ENCODE measurements at regions not wholly inside any gene's neighbourhood (a gene's known extent, or its start where the extent isn't known, plus 50 kb on each side); places are given as distances from the start of the nearest gene placed in this dataset.

- DNase-seq: no peak
- no peak for TF ChIP-seq POLR2A (IDR thresholded peaks at IDR 0.05; ENCODE audit: low read length)
- no peak for TF ChIP-seq GATA1 (IDR thresholded peaks at IDR 0.05; ENCODE audit: low read depth, low read length)
These were observed 73.1 kb upstream of the TANC2 start for GRCh38 chr17:62892870-62893338.

DNA sequence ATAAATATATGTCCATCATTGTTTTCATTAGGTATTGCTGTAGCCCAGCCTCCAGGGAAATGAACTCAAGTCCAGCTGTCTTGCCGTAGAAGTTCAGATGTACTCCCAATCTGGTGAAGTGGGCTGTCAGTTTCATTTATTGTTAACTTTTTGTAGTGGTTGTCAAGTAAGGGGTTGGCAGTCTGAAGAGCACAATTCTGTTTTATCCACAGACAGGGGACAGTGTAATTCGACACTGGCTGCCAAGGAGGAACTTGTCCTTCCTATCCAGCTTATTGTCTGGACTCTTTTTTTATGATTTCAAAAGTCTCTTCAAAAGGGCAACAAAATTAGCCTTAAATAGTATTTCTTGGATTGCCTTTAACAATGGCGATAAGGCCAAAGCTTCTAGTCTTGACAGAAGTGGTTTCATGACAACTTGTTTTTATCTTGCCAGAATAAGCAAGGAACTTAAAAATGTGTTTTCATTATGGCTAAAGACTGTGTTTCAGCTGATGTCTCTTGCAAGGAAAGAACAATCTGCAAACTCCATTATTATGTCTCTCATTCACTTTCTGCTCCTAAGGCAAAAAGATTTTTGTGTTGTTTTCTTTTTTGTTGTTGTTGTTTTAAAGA is 73.9 kb upstream of the TANC2 start:
- TF ChIP-seq GATA1 (IDR thresholded peaks at IDR 0.05; ENCODE audit: low read depth, low read length) (no peak), POLR2A (IDR thresholded peaks at IDR 0.05; ENCODE audit: low read length) (no peak)
- DNase-seq: no peak

DNA sequence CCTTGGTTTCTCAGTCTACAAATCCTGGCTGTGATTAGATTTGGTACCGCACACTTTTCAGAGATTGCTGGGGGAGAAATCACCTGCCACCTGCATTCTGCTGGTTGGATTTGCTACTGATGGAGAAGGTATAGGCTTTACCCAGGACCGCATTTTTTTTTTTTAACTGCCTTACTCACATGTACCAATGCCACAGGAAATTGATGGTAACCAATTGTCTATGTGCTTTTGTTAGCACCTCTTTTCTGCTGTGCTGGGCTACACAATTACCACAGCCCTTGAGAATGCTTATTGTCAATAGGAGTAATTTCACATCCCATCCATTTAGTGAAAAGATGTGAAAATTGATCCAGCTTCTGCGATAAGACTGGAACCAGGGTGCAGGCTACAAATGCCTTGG is 74.4 kb upstream of the TANC2 start:
- no peak for DNase-seq
- no peak for TF ChIP-seq GATA1 (IDR thresholded peaks at IDR 0.05; ENCODE audit: low read depth, low read length)
- TF ChIP-seq POLR2A (IDR thresholded peaks at IDR 0.05; ENCODE audit: low read length): no peak

DNA sequence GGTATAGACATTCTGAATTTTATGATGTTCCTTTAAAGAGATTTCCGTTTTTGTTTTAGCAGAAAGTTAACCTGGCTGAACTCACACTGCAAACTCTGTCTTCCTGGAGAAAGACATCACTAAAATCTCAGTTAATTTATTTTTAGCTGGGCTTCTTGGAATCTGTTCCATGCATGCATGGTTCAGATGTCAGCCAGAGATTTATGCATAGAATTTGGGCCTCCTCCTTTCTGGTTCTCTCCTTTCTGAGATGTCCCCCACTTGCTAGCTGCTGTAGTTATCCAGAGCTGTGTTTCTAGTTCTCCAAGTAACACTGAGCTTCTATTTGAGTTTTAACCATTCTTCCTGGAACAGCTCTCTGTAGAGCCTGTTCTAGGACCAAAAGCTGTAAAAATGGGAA is 77.3 kb upstream of the TANC2 start:
- TF ChIP-seq POLR2A (IDR thresholded peaks at IDR 0.05; ENCODE audit: low read length): no peak
- TF ChIP-seq GATA1 (IDR thresholded peaks at IDR 0.05; ENCODE audit: low read depth, low read length): no peak
- DNase-seq: no peak

- no peak for TF ChIP-seq GATA1 (IDR thresholded peaks at IDR 0.05; ENCODE audit: low read depth, low read length)
- TF ChIP-seq POLR2A (IDR thresholded peaks at IDR 0.05; ENCODE audit: low read length): no peak
These were observed 77.9 kb upstream of the TANC2 start for GRCh38 chr17:62888148-62888547.

DNA sequence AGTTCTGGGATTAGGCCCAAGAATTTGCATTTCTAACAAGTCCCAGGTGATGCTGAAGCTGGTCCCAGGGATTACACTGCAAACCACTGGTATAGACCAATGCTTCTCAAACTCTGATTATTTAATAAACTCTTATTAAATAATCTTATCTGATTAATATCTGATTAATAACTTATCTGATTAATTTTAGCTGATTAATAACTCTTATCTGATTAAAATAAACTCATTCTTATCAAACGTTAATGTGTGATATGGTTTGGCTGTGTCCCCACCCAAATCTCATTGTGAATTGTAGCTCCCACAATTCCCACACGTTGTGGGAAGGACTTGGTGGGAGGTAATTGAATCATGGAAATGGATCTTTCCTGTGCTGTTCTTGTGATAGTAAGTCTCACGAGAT is 78.6 kb upstream of the TANC2 start:
- TF ChIP-seq GATA1 (IDR thresholded peaks at IDR 0.05; ENCODE audit: low read depth, low read length) (no peak), POLR2A (IDR thresholded peaks at IDR 0.05; ENCODE audit: low read length) (no peak)

More at GRCh38 chr17:62888148-62888547, 77.9 kb upstream of the TANC2 start:
- DNase-seq: no peak

DNA sequence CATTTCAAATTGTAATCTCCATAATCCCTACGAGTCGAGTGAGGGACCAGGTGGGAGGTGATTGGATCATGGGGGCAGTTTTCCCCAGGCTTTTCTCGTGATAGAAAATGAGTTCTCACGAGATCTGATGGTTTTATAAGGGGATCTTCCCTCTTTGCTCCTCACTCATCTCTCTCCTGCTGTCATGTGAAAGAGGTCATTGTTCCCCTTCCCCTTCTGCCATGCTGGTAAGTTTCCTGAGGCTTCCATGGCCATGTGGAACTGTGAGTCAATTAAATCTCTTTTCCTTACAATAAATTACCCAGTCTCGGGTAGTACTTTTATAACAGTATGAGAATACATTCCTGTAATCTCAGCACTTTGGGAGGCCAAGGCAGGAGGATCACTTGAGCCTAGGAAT is 76.7 kb upstream of the MARCHF10 start:
- TF ChIP-seq POLR2A (IDR thresholded peaks at IDR 0.05; ENCODE audit: low read length) (no peak), GATA1 (IDR thresholded peaks at IDR 0.05; ENCODE audit: low read depth, low read length) (no peak)
- DNase-seq: no peak

More for the DNA sequence above, 78.6 kb upstream of the TANC2 start:
- no peak for DNase-seq

DNA sequence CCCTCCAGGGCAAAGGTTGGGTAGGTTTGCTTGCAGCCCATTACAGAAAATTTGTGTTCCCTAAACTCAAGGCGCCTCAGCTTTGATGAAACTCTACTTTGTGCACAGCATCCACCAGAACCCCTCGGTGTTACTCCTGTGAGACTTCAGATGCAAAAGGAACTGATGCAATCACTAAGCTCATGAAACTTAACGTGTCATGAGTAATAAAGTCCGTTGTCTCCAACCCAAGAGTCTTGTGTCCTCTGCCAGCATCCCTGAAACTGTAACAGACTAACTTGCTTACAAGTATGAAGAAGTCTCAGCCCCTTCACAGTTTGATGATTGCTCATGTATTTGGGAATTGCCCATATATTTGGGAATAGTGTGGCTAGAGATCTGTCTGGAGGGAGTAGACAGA is 74.8 kb upstream of the MARCHF10 start:
- no peak for DNase-seq
- TF ChIP-seq POLR2A (IDR thresholded peaks at IDR 0.05; ENCODE audit: low read length): no peak
- no peak for TF ChIP-seq GATA1 (IDR thresholded peaks at IDR 0.05; ENCODE audit: low read depth, low read length)

DNA sequence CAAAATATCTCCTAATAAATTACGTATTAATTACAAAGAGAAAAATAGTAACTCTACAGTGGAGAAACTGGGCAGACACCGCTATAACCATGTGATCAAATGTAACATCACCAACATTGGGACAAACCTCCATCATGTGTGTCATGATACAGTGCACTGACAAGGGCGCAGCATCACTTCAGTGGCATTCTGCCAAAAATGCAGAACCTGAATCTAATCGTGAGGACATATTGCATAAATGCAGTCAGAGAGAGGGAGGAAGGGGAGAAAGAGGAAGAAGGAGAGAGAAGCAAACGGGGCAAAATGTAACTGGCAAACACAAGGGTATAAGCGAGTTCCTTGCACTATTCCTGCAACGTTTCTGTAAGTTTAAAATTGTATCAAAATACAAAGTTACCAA is 74.2 kb upstream of the MARCHF10 start:
- peak; percentile 18 to 32 for DNase-seq
- TF ChIP-seq GATA1 (IDR thresholded peaks at IDR 0.05; ENCODE audit: low read depth, low read length) (no peak), POLR2A (IDR thresholded peaks at IDR 0.05; ENCODE audit: low read length) (no peak)

DNA sequence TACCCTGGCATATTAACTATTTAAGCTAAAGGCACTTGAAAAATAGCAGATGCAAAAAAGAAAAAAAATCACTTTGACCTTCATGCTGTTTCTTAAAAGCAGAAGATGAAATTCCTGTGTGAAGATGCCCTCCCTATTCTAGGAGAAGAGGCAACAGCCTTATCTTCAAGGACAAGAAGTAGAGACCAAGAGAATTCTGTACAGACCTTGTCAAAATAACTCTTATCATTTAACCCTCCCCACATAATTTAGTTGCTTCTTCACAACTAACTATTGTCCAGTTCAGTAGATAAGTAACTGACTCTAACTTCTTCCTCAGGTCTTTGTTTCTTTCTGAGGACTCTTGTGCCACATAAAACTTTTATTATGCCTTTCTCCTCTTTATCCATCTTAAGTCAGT is 72.0 kb upstream of the MARCHF10 start:
- TF ChIP-seq GATA1 (IDR thresholded peaks at IDR 0.05; ENCODE audit: low read depth, low read length) (no peak), POLR2A (IDR thresholded peaks at IDR 0.05; ENCODE audit: low read length) (no peak)
- DNase-seq: no peak

DNA sequence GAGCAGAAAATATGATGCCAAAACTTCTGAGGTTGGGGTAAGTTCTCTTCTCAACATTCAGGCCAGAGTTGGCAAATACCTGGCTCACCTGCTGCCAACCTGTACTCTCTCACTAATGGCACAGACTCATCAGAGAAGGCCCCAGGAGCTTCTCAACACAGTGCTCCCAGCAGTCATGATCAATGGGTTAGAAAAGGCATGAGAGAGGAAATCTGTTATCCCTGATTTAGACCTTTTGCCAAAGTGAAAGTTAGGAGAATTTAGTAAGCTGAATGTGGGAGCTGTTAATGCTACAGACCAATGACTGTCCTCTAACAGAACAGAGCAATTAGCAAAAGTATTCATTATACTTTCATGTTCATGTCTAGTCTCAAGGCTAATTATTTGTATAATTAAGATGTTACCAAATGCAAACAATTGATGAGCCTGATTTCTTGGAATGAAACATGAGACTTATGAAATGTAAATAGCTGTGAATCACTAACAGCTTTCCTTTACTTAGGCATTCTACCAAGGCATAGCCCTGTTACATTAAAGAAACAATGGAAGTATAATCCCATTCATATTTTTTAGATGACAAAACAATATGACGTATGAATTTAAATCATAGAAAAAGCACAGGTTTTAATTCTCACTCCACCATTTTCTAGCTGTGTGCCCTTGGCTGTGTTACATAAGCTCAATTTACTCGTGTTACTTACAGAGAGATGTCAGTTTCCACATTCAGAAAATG is 68.7 kb upstream of the MARCHF10 start:
- TF ChIP-seq POLR2A (IDR thresholded peaks at IDR 0.05; ENCODE audit: low read length) (no peak), GATA1 (IDR thresholded peaks at IDR 0.05; ENCODE audit: low read depth, low read length) (no peak)
- DNase-seq: no peak

DNA sequence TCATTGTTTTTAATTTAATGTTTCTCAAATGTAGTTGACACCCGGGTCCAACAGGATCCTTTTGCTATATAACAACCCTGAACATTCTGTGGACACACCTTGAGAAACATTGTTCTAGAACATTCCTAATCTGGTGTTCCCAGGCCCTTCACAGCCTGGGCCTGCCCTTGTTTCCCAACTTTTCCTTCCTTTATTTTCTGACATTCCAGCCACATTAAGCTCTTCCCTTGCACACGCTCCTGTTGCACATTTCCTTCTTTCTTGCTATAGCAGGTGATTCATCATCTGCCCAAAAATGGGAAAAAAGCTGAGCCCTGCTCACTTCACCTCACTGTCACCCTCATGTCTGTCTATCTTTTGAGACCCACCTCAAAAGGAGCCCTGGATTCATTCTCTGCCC is 67.9 kb upstream of the MARCHF10 start:
- no peak for DNase-seq
- no peak for TF ChIP-seq POLR2A (IDR thresholded peaks at IDR 0.05; ENCODE audit: low read length)
- no peak for TF ChIP-seq GATA1 (IDR thresholded peaks at IDR 0.05; ENCODE audit: low read depth, low read length)

- DNase-seq: no peak
- TF ChIP-seq POLR2A (IDR thresholded peaks at IDR 0.05; ENCODE audit: low read length): no peak
- TF ChIP-seq GATA1 (IDR thresholded peaks at IDR 0.05; ENCODE audit: low read depth, low read length): no peak
These were observed 67.2 kb upstream of the MARCHF10 start for GRCh38 chr17:62875296-62875695.

DNA sequence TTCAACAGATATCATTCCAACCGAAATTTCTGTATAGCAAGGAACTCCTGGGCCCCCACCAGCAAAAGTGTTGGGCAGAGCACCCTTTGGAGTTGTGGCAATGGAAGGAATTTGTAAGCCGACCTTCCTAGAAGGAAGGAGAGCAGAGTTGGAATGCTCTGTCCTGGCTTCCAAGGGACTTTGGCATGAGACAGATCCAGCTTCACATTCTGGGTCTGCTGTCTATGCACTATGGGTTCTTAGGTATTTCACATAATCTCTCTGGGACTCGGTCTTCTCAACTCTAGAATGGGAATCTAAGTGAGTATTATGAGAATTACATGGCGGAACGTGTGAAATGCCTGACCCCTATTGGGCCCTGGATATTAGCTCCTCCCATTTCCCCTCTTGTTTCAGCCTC is 63.2 kb upstream of the MARCHF10 start:
- no peak for TF ChIP-seq GATA1 (IDR thresholded peaks at IDR 0.05; ENCODE audit: low read depth, low read length)
- TF ChIP-seq POLR2A (IDR thresholded peaks at IDR 0.05; ENCODE audit: low read length): no peak
- no peak for DNase-seq

- DNase-seq: no peak
- no peak for TF ChIP-seq POLR2A (IDR thresholded peaks at IDR 0.05; ENCODE audit: low read length)
- no peak for TF ChIP-seq GATA1 (IDR thresholded peaks at IDR 0.05; ENCODE audit: low read depth, low read length)
These were observed 62.4 kb upstream of the MARCHF10 start for GRCh38 chr17:62870552-62870971.
